SK-N-SH treated with all-trans-retinoic acid at 6 μM for 48 hours (cell line): ENCODE measurements at regions not wholly inside any gene's neighbourhood (a gene's known extent, or its start where the extent isn't known, plus 50 kb on each side); places are given as distances from the start of the nearest gene placed in this dataset.

Experiments
- ARNTL ChIP-seq: fragments of 450-650 bp; formaldehyde crosslinking; IDR thresholded peaks from 2 replicates; pipeline ENCODE4 v1.5.0; 2020; ENCODE audit warnings: low read depth, mild to moderate bottlenecking, moderate library complexity, borderline replicate concordance
- BACH2 ChIP-seq: fragments of 250-450 bp; sonication (Bioruptor Pico); IDR thresholded peaks from 2 replicates; pipeline ENCODE4 v1.9.0; 2021; ENCODE audit warnings: mild to moderate bottlenecking, borderline replicate concordance
- CSDC2 ChIP-seq: fragments of 250-450 bp; sonication (Bioruptor Pico); IDR thresholded peaks from 2 replicates; pipeline ENCODE4 v1.5.0; 2020; ENCODE audit warnings: mild to moderate bottlenecking, moderate library complexity
- GLIS3 ChIP-seq: fragments of 250-450 bp; sonication (Bioruptor Pico); IDR thresholded peaks from 2 replicates; pipeline ENCODE4 v1.5.0; 2020; ENCODE audit warnings: mild to moderate bottlenecking, moderate library complexity
- ISL1 ChIP-seq: fragments of 250-450 bp; sonication (Bioruptor Pico); IDR thresholded peaks from 2 replicates; pipeline ENCODE4 v2.1.2; 2022; ENCODE audit warnings: mild to moderate bottlenecking, moderate library complexity
- OSR1 ChIP-seq: fragments of 250-450 bp; sonication (Bioruptor Pico); IDR thresholded peaks from 2 replicates; pipeline ENCODE4 v1.8.0; 2022; ENCODE audit warnings: moderate library complexity, mild to moderate bottlenecking, inconsistent platforms
- SNAI2 ChIP-seq: fragments of 250-450 bp; sonication (Bioruptor Pico); IDR thresholded peaks from 2 replicates; pipeline ENCODE4 v1.5.0; 2020; ENCODE audit warnings: mild to moderate bottlenecking, moderate library complexity
- TCF4 ChIP-seq: fragments of 250-450 bp; sonication (Bioruptor Pico); IDR thresholded peaks from 2 replicates; pipeline ENCODE4 v1.8.0; 2021; ENCODE audit warnings: mild to moderate bottlenecking, moderate library complexity, borderline replicate concordance
- ZFP3 ChIP-seq: fragments of 250-450 bp; sonication (Bioruptor Pico); IDR thresholded peaks from 2 replicates; pipeline ENCODE4 v1.5.0; 2020; ENCODE audit warnings: mild to moderate bottlenecking, moderate library complexity
- ZNF565 ChIP-seq: fragments of 450-650 bp; formaldehyde crosslinking; conservative IDR thresholded peaks from 2 replicates; pipeline ENCODE4 v1.5.0; 2020; ENCODE audit warnings: low read depth, mild to moderate bottlenecking, moderate library complexity
- TF ChIP-seq, protein P1 (sequence below): fragments of 250-450 bp; sonication (Bioruptor Pico); IDR thresholded peaks from 2 replicates; pipeline ENCODE4 v1.8.0; 2020; ENCODE audit warnings: mild to moderate bottlenecking, moderate library complexity, borderline replicate concordance
- TF ChIP-seq, protein P2 (sequence below): fragments of 250-450 bp; sonication (Bioruptor Pico); IDR thresholded peaks from 2 replicates; pipeline ENCODE4 v1.5.1; 2020; ENCODE audit warnings: low read depth, mild to moderate bottlenecking, moderate library complexity
- TF ChIP-seq, protein P3 (sequence below): fragments of 250-450 bp; sonication (Bioruptor Pico); IDR thresholded peaks from 2 replicates; pipeline ENCODE4 v1.8.0; 2021; ENCODE audit warnings: low read depth, mild to moderate bottlenecking, moderate library complexity, borderline replicate concordance

DNA sequence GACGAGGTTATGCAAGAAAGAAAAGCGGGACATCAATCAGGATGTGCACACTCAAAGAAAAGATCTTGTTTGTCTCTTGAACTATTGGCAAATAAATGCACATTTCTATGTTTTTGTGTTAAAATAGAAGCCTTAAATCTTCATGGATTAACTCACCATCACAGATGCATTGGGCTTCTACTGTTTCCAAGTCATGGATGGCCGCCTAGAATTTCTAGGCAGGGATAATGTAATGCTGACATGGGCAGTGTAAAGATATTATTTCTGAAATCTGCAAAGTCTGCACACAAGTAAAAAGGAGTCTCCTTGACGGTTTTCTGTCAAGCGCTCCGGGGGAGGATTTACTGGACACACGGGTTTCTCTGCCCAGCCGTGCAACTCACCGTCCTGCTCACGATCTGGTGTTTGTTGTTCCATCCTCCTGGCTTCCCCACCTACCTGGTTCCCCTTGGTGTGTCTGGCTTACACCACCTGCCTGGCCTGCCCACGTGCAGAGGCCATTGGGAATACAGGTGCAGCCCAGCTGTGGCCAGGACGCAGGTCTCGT lies 103.3 kb upstream of the FZD10 start:
- TF ChIP-seq TCF4 (CRISPR knock-in tag) (no peak), ZFP3 (CRISPR knock-in tag) (no peak), CSDC2 (CRISPR knock-in tag) (no peak), SNAI2 (CRISPR knock-in tag) (no peak), ZNF565 (CRISPR knock-in tag) (no peak), GLIS3 (no peak), BACH2 (CRISPR knock-in tag) (no peak), OSR1 (CRISPR knock-in tag) (no peak), ARNTL (CRISPR knock-in tag) (no peak), ISL1 (CRISPR knock-in tag) (no peak)
- TF ChIP-seq, protein P1, sequence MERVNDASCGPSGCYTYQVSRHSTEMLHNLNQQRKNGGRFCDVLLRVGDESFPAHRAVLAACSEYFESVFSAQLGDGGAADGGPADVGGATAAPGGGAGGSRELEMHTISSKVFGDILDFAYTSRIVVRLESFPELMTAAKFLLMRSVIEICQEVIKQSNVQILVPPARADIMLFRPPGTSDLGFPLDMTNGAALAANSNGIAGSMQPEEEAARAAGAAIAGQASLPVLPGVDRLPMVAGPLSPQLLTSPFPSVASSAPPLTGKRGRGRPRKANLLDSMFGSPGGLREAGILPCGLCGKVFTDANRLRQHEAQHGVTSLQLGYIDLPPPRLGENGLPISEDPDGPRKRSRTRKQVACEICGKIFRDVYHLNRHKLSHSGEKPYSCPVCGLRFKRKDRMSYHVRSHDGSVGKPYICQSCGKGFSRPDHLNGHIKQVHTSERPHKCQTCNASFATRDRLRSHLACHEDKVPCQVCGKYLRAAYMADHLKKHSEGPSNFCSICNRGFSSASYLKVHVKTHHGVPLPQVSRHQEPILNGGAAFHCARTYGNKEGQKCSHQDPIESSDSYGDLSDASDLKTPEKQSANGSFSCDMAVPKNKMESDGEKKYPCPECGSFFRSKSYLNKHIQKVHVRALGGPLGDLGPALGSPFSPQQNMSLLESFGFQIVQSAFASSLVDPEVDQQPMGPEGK (CRISPR knock-in tag) = no peak
- TF ChIP-seq, protein P2, sequence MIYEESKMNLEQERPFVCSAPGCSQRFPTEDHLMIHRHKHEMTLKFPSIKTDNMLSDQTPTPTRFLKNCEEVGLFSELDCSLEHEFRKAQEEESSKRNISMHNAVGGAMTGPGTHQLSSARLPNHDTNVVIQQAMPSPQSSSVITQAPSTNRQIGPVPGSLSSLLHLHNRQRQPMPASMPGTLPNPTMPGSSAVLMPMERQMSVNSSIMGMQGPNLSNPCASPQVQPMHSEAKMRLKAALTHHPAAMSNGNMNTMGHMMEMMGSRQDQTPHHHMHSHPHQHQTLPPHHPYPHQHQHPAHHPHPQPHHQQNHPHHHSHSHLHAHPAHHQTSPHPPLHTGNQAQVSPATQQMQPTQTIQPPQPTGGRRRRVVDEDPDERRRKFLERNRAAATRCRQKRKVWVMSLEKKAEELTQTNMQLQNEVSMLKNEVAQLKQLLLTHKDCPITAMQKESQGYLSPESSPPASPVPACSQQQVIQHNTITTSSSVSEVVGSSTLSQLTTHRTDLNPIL (CRISPR knock-in tag) = no peak
- TF ChIP-seq, protein P3, sequence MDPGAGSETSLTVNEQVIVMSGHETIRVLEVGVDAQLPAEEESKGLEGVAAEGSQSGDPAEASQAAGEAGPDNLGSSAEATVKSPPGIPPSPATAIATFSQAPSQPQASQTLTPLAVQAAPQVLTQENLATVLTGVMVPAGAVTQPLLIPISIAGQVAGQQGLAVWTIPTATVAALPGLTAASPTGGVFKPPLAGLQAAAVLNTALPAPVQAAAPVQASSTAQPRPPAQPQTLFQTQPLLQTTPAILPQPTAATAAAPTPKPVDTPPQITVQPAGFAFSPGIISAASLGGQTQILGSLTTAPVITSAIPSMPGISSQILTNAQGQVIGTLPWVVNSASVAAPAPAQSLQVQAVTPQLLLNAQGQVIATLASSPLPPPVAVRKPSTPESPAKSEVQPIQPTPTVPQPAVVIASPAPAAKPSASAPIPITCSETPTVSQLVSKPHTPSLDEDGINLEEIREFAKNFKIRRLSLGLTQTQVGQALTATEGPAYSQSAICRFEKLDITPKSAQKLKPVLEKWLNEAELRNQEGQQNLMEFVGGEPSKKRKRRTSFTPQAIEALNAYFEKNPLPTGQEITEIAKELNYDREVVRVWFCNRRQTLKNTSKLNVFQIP (CRISPR knock-in tag) = no peak
